ENCODE measurements at regions not wholly inside any gene's neighbourhood (a gene's known extent, or its start where the extent isn't known, plus 50 kb on each side); places are given as distances from the start of the nearest gene placed in this dataset.
A peak's percentile ranks its signal among the peaks of the same experiment; 100 is the strongest.

DNA sequence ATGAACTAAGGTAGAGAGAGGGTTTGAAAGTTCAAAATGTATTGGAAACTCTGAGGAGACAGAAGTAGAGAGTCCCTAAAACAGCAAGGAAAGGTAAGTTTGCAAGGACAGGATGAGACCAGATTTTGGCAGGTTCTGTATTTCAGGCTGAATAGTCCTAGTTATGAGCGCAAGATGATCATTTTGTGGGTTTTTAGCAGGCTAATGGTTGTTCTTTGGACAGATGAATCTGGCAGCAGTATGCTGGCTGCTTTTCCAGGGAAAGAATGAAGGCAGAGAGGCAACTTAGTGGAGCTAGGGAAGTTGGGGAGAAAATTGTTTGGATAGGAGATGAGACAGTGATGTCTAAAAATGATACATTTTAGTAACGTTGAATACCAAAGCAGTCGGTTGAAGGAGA lies 243.5 kb upstream of the NRIP1 start:
- H3K27me3 Mint-ChIP-seq (ENCODE audit: low read depth in 3 of 3): peaks cover 0 to 1% (median 0%) of the 10 kb centered on the region in 3 donors
- H3K36me3 ChIP-seq (replicated peaks in 1 of 2; ENCODE audit: control insufficient read depth in 1 of 2, insufficient read depth in 2 of 2, low read length in 2 of 2): no peaks in the 10 kb centered on the region
- H3K4me1 Mint-ChIP-seq: no peaks in the 10 kb centered on the region
- no peak overlapping the region for H3K4me3 ChIP-seq (replicated peaks in 1 of 3; ENCODE audit: low read depth in 2 of 3, low read length in 3 of 3)
- H3K4me3 Mint-ChIP-seq: no peak overlapping the region
- H3K27ac ChIP-seq (ENCODE audit: low read depth in 1 of 2, low read length in 2 of 2): no peak overlapping the region
- peaks cover 0 to 6% (median 1%) of the 10 kb centered on the region in 7 donors for H3K9me3 Mint-ChIP-seq
- no peaks in the 10 kb centered on the region for H4K20me1 ChIP-seq (ENCODE audit: insufficient read depth, low read length)
- H3K9ac ChIP-seq (ENCODE audit: insufficient read depth, low read length, poor library complexity, severe bottlenecking): no peak overlapping the region
- H3K9me3 ChIP-seq (replicated peaks in 1 of 2; ENCODE audit: control insufficient read depth in 1 of 2, insufficient read depth in 1 of 2, low read length in 2 of 2): no peaks in the 10 kb centered on the region
- no peaks in the 10 kb centered on the region for H3K4me1 ChIP-seq (ENCODE audit: control insufficient read depth in 1 of 2, insufficient read depth in 2 of 2, low read length in 2 of 2)
- H3K79me2 ChIP-seq (ENCODE audit: insufficient read depth, low read length): no peaks in the 10 kb centered on the region
- intact Hi-C loops (cut with micrococcal nuclease): no loop called here
- H3K36me3 Mint-ChIP-seq: no peaks in the 10 kb centered on the region
- WGBS (ENCODE audit: insufficient coverage): 93% methylated on average over 3 of the region's 3 CpGs
- DNase-seq: no peak
- no peak overlapping the region for H3K4me2 ChIP-seq (replicated peaks; ENCODE audit: extremely low read depth, low read length, poor library complexity, severe bottlenecking)
- TF ChIP-seq CTCF (IDR thresholded peaks at IDR 0.05): no peak
- no peaks in the 10 kb centered on the region for H3K27me3 ChIP-seq (ENCODE audit: control insufficient read depth in 2 of 2, insufficient read depth in 2 of 2, low read length in 2 of 2)
- no peak overlapping the region for H3K27ac Mint-ChIP-seq
- H2AFZ ChIP-seq (ENCODE audit: insufficient read depth, low read depth, low read length, poor library complexity, severe bottlenecking): no peak overlapping the region

- Histone ChIP-seq H3K4me2 (replicated peaks; ENCODE audit: extremely low read depth, low read length, poor library complexity, severe bottlenecking) (no peak overlapping the region), H3K79me2 (ENCODE audit: insufficient read depth, low read length) (no peaks in the 10 kb centered on the region), H2AFZ (ENCODE audit: insufficient read depth, low read depth, low read length, poor library complexity, severe bottlenecking) (peak overlapping the region; percentile 27), H3K9ac (ENCODE audit: insufficient read depth, low read length, poor library complexity, severe bottlenecking) (no peak overlapping the region), H4K20me1 (ENCODE audit: insufficient read depth, low read length) (no peaks in the 10 kb centered on the region), H3K27me3 (ENCODE audit: control insufficient read depth in 2 of 2, insufficient read depth in 2 of 2, low read length in 2 of 2) (no peaks in the 10 kb centered on the region), H3K4me1 (ENCODE audit: control insufficient read depth in 1 of 2, insufficient read depth in 2 of 2, low read length in 2 of 2) (no peaks in the 10 kb centered on the region), H3K9me3 (replicated peaks in 1 of 2; ENCODE audit: control insufficient read depth in 1 of 2, insufficient read depth in 1 of 2, low read length in 2 of 2) (no peaks in the 10 kb centered on the region), H3K27ac (ENCODE audit: low read depth in 1 of 2, low read length in 2 of 2) (no peak overlapping the region), H3K4me3 (replicated peaks in 1 of 3; ENCODE audit: low read depth in 2 of 3, low read length in 3 of 3) (no peak overlapping the region), H3K36me3 (replicated peaks in 1 of 2; ENCODE audit: control insufficient read depth in 1 of 2, insufficient read depth in 2 of 2, low read length in 2 of 2) (no peaks in the 10 kb centered on the region)
- Mint-ChIP-seq H3K27me3 (ENCODE audit: low read depth in 3 of 3) (peaks cover 0 to 1% (median 0%) of the 10 kb centered on the region in 3 donors), H3K4me1 (no peaks in the 10 kb centered on the region), H3K4me3 (no peak overlapping the region), H3K9me3 (peaks cover 0 to 6% (median 1%) of the 10 kb centered on the region in 7 donors), H3K36me3 (no peaks in the 10 kb centered on the region), H3K27ac (no peak overlapping the region)
- no peak for TF ChIP-seq CTCF (IDR thresholded peaks at IDR 0.05)
- WGBS (ENCODE audit: insufficient coverage): 40% methylated on average over 1 of the region's 4 CpGs
- intact Hi-C loops (cut with micrococcal nuclease): no loop called here
- DNase-seq: no peak
Measured at GRCh38 chr21:15309022-15309590, 244.3 kb upstream of the NRIP1 start.

Data from CD14-positive monocyte (primary cell).